ENCODE measurements at regions not wholly inside any gene's neighbourhood (a gene's known extent, or its start where the extent isn't known, plus 50 kb on each side); places are given as distances from the start of the nearest gene placed in this dataset.

- no peak for TF ChIP-seq CTCF (IDR thresholded peaks at IDR 0.05; ENCODE audit: low read depth, low read length)
- no peak for TF ChIP-seq POLR2A (IDR thresholded peaks at IDR 0.05; ENCODE audit: extremely low read depth, insufficient read length)
- no peak overlapping the region for H3K4me3 ChIP-seq (ENCODE audit: low read depth, low read length)
- no peak for DNase-seq (ENCODE audit: low read depth)
These were observed 1480.3 kb upstream of the SPRY2 start for GRCh38 chr13:81821259-81821658.

- TF ChIP-seq MYC (IDR thresholded peaks at IDR 0.05; ENCODE audit: low read depth, low read length) (no peak), POLR2A (IDR thresholded peaks at IDR 0.05; ENCODE audit: extremely low read depth, insufficient read length) (no peak), CTCF (IDR thresholded peaks at IDR 0.05; ENCODE audit: low read depth, low read length) (no peak), MAX (IDR thresholded peaks at IDR 0.05; ENCODE audit: low read depth, low read length) (no peak)
- DNase-seq (ENCODE audit: low read depth), result no peak
- no peak overlapping the region for H3K4me3 ChIP-seq (ENCODE audit: low read depth, low read length)
These were observed 1459.5 kb upstream of the SPRY2 start for GRCh38 chr13:81800433-81800832.

- DNase-seq (ENCODE audit: low read depth), result no peak
- no peak overlapping the region for H3K4me3 ChIP-seq (ENCODE audit: low read depth, low read length)
- TF ChIP-seq CTCF (IDR thresholded peaks at IDR 0.05; ENCODE audit: low read depth, low read length), result no peak
These were observed 1454.8 kb upstream of the SPRY2 start for GRCh38 chr13:81795710-81796109.

- H3K4me3 ChIP-seq (ENCODE audit: low read depth, low read length), result no peak overlapping the region
- TF ChIP-seq MAX (IDR thresholded peaks at IDR 0.05; ENCODE audit: low read depth, low read length), result no peak
- no peak for DNase-seq (ENCODE audit: low read depth)
These were observed 1450.7 kb upstream of the SPRY2 start for GRCh38 chr13:81791641-81792040.

GRCh38 chr13:81781471-81781870 lies 1440.5 kb upstream of the SPRY2 start:
- H3K4me3 ChIP-seq (ENCODE audit: low read depth, low read length), result no peak overlapping the region
- no peak for DNase-seq (ENCODE audit: low read depth)
- TF ChIP-seq MAX (IDR thresholded peaks at IDR 0.05; ENCODE audit: low read depth, low read length) (no peak), CTCF (IDR thresholded peaks at IDR 0.05; ENCODE audit: low read depth, low read length) (no peak), POLR2A (IDR thresholded peaks at IDR 0.05; ENCODE audit: extremely low read depth, insufficient read length) (no peak), MYC (IDR thresholded peaks at IDR 0.05; ENCODE audit: low read depth, low read length) (no peak)

- no peak for DNase-seq (ENCODE audit: low read depth)
- no peak overlapping the region for H3K4me3 ChIP-seq (ENCODE audit: low read depth, low read length)
- TF ChIP-seq CTCF (IDR thresholded peaks at IDR 0.05; ENCODE audit: low read depth, low read length) (no peak), MAX (IDR thresholded peaks at IDR 0.05; ENCODE audit: low read depth, low read length) (no peak), MYC (IDR thresholded peaks at IDR 0.05; ENCODE audit: low read depth, low read length) (no peak)
These were observed 1439.0 kb upstream of the SPRY2 start for GRCh38 chr13:81779876-81780275.

GRCh38 chr13:81778350-81778749 lies 1437.4 kb upstream of the SPRY2 start:
- no peak overlapping the region for H3K4me3 ChIP-seq (ENCODE audit: low read depth, low read length)
- DNase-seq (ENCODE audit: low read depth), result no peak
- TF ChIP-seq MYC (IDR thresholded peaks at IDR 0.05; ENCODE audit: low read depth, low read length), result no peak
- TF ChIP-seq CTCF (IDR thresholded peaks at IDR 0.05; ENCODE audit: low read depth, low read length), result no peak
- TF ChIP-seq POLR2A (IDR thresholded peaks at IDR 0.05; ENCODE audit: extremely low read depth, insufficient read length), result no peak
- TF ChIP-seq MAX (IDR thresholded peaks at IDR 0.05; ENCODE audit: low read depth, low read length), result no peak
